GM19467 (cell line): ENCODE measurements at regions not wholly inside any gene's neighbourhood (a gene's known extent, or its start where the extent isn't known, plus 50 kb on each side); places are given as distances from the start of the nearest gene placed in this dataset.

Source experiments
- ATAC-seq: cut with Tn5 transposase; IDR thresholded peaks from one replicate; pipeline ENCODE4 v1.9.1; 2021; ENCODE audit warnings: mild to moderate bottlenecking, moderate library complexity; ENCODE audit not compliant: unreplicated experiment

- ATAC-seq: no peak
These were observed 973.0 kb upstream of the CHAC2 start for GRCh38 chr2:52794581-52794980.

- no peak for ATAC-seq
These were observed 988.2 kb upstream of the CHAC2 start for GRCh38 chr2:52779446-52779845.

- ATAC-seq: no peak
These were observed 991.0 kb upstream of the CHAC2 start for GRCh38 chr2:52776571-52776970.

- ATAC-seq: no peak
These were observed 991.9 kb upstream of the CHAC2 start for GRCh38 chr2:52775674-52776073.

GRCh38 chr2:52765735-52766134 is 1001.9 kb upstream of the CHAC2 start:
- no peak for ATAC-seq

GRCh38 chr2:52749764-52750163 is 1017.8 kb upstream of the CHAC2 start:
- ATAC-seq: no peak

- no peak for ATAC-seq
These were observed 1022.5 kb upstream of the CHAC2 start for GRCh38 chr2:52745144-52745543.

GRCh38 chr2:52732849-52733395 is 1034.7 kb upstream of the CHAC2 start:
- no peak for ATAC-seq

- no peak for ATAC-seq
These were observed 1043.0 kb upstream of the CHAC2 start for GRCh38 chr2:52724585-52724984.

- ATAC-seq: no peak
These were observed 1049.8 kb upstream of the CHAC2 start for GRCh38 chr2:52717836-52718235.

- no peak for ATAC-seq
These were observed 1056.6 kb upstream of the CHAC2 start for GRCh38 chr2:52710810-52711618.

GRCh38 chr2:52704251-52704650 is 1063.4 kb upstream of the CHAC2 start:
- ATAC-seq: no peak

GRCh38 chr2:52703004-52703403 is 1064.6 kb upstream of the CHAC2 start:
- ATAC-seq: no peak

GRCh38 chr2:52698408-52698807 is 1069.2 kb upstream of the CHAC2 start:
- ATAC-seq: no peak

GRCh38 chr2:52697690-52698089 is 1069.9 kb upstream of the CHAC2 start:
- ATAC-seq: no peak

GRCh38 chr2:52695731-52696130 is 1071.9 kb upstream of the CHAC2 start:
- no peak for ATAC-seq

- no peak for ATAC-seq
These were observed 1080.7 kb upstream of the CHAC2 start for GRCh38 chr2:52686935-52687334.

GRCh38 chr2:52676056-52676455 is 1091.5 kb upstream of the CHAC2 start:
- no peak for ATAC-seq

- ATAC-seq: no peak
These were observed 1098.9 kb upstream of the CHAC2 start for GRCh38 chr2:52668724-52669123.

- ATAC-seq: no peak
These were observed 1108.1 kb upstream of the CHAC2 start for GRCh38 chr2:52659546-52659945.

- no peak for ATAC-seq
These were observed 1109.0 kb upstream of the CHAC2 start for GRCh38 chr2:52658598-52658997.

GRCh38 chr2:52639692-52640091 is 1127.9 kb upstream of the CHAC2 start:
- ATAC-seq: no peak

- no peak for ATAC-seq
These were observed 1135.1 kb upstream of the CHAC2 start for GRCh38 chr2:52632543-52632942.
